H9 (cell line): ENCODE measurements at regions not wholly inside any gene's neighbourhood (a gene's known extent, or its start where the extent isn't known, plus 50 kb on each side); places are given as distances from the start of the nearest gene placed in this dataset.

Experiments used
- DNase-seq: peaks from one replicate; pipeline ENCODE4 v3.0.0-alpha.2; 2017
- H2AFZ ChIP-seq: one replicate; pipeline ENCODE4 v1.6.1; 2013; ENCODE audit warnings: mild to moderate bottlenecking, low read length, control low read depth, moderate library complexity
- H2AK5ac ChIP-seq: 2 replicates; pipeline ENCODE4 v1.6.1; 2013; ENCODE audit warnings: low read length, control low read depth, mixed read lengths; ENCODE audit not compliant: insufficient read length
- H2BK120ac ChIP-seq: one replicate; pipeline ENCODE4 v1.6.1; 2013; ENCODE audit warnings: low read depth, mild to moderate bottlenecking, low read length, control low read depth, inconsistent platforms; ENCODE audit not compliant: poor library complexity, severe bottlenecking
- H2BK12ac ChIP-seq: 2 replicates; pipeline ENCODE4 v1.6.1; 2013; ENCODE audit warnings: low read length, control low read depth, mixed read lengths, low read depth; ENCODE audit not compliant: insufficient read length
- H2BK15ac ChIP-seq: 2 replicates; pipeline ENCODE4 v1.6.1; 2013; ENCODE audit warnings: low read depth, low read length, control low read depth
- H2BK20ac ChIP-seq: one replicate; pipeline ENCODE4 v1.6.1; 2013; ENCODE audit warnings: low read depth, mild to moderate bottlenecking, low read length, control low read depth, inconsistent platforms; ENCODE audit not compliant: poor library complexity, severe bottlenecking
- H2BK5ac ChIP-seq: 2 replicates; pipeline ENCODE4 v1.6.1; 2013; ENCODE audit warnings: low read length, control low read depth, mixed read lengths; ENCODE audit not compliant: insufficient read length
- H3K14ac ChIP-seq: 2 replicates; pipeline ENCODE4 v1.6.1; 2013; ENCODE audit warnings: low read length, control low read depth; ENCODE audit not compliant: insufficient read depth
- H3K18ac ChIP-seq: 2 replicates; pipeline ENCODE4 v1.6.1; 2013; ENCODE audit warnings: low read depth, mild to moderate bottlenecking, mixed read lengths, low read length, control low read depth; ENCODE audit not compliant: insufficient read length
- H3K23ac ChIP-seq: 2 replicates; pipeline ENCODE4 v1.6.1; 2013; ENCODE audit warnings: low read length, control low read depth, mixed read lengths, low read depth; ENCODE audit not compliant: insufficient read length
- H3K23me2 ChIP-seq: 2 replicates; pipeline ENCODE4 v1.6.1; 2013; ENCODE audit warnings: low read depth, mild to moderate bottlenecking, mixed read lengths, low read length, control low read depth; ENCODE audit not compliant: insufficient read length, poor library complexity, severe bottlenecking
- H3K27ac ChIP-seq: 2 replicates; pipeline ENCODE4 v1.5.1; 2013; ENCODE audit warnings: low read length, control low read depth, mixed read lengths, low read depth; ENCODE audit not compliant: insufficient read length
- H3K27me3 ChIP-seq: 2 replicates; pipeline ENCODE4 v1.6.1; 2013; ENCODE audit warnings: low read length, control low read depth, inconsistent platforms; ENCODE audit not compliant: insufficient read depth
- H3K4ac ChIP-seq: 2 replicates; pipeline ENCODE4 v1.6.1; 2013; ENCODE audit warnings: low read depth, mild to moderate bottlenecking, control low read depth, inconsistent platforms, low read length, moderate library complexity
- H3K4me1 ChIP-seq: 2 replicates; pipeline ENCODE4 v1.6.1; 2013; ENCODE audit warnings: low read length, control low read depth, inconsistent platforms; ENCODE audit not compliant: insufficient read depth
- H3K4me2 ChIP-seq: 2 replicates; pipeline ENCODE4 v1.6.1; 2013; ENCODE audit warnings: low read length, control low read depth, mixed read lengths; ENCODE audit not compliant: insufficient read length, insufficient read depth
- H3K56ac ChIP-seq: 2 replicates; pipeline ENCODE4 v1.6.1; 2013; ENCODE audit warnings: low read depth, mild to moderate bottlenecking, mixed read lengths, low read length, control low read depth; ENCODE audit not compliant: insufficient read length
- H3K79me1 ChIP-seq: 2 replicates; pipeline ENCODE4 v1.6.1; 2013; ENCODE audit warnings: low read depth, mild to moderate bottlenecking, moderate library complexity, low read length, control low read depth, inconsistent platforms; ENCODE audit not compliant: insufficient read depth, poor library complexity, severe bottlenecking
- H3K79me2 ChIP-seq: 2 replicates; pipeline ENCODE4 v1.6.1; 2013; ENCODE audit warnings: low read length, control low read depth, inconsistent platforms; ENCODE audit not compliant: insufficient read depth
- H3K9ac ChIP-seq: 2 replicates; pipeline ENCODE4 v1.6.1; 2013; ENCODE audit warnings: low read length, control low read depth, mixed read lengths; ENCODE audit not compliant: insufficient read length; ENCODE audit errors: extremely low read depth
- H3K9me3 ChIP-seq: one replicate; pipeline ENCODE4 v1.6.1; 2013; ENCODE audit warnings: low read depth, low read length, inconsistent platforms; ENCODE audit not compliant: control insufficient read depth
- H3T11ph ChIP-seq: one replicate; pipeline ENCODE4 v1.6.1; 2013; ENCODE audit warnings: mild to moderate bottlenecking, low read length, control low read depth, inconsistent platforms
- H4K20me1 ChIP-seq: one replicate; pipeline ENCODE4 v1.6.1; 2013; ENCODE audit not compliant: control insufficient read depth, insufficient read length, insufficient read depth
- H4K5ac ChIP-seq: 2 replicates; pipeline ENCODE4 v1.6.1; 2013; ENCODE audit warnings: low read depth, mild to moderate bottlenecking, mixed read lengths, low read length, control low read depth; ENCODE audit not compliant: insufficient read length
- H4K8ac ChIP-seq: replicated peaks from 2 replicates; pipeline ENCODE4 v1.6.1; 2013; ENCODE audit warnings: low read length, control low read depth, mixed read lengths, low read depth; ENCODE audit not compliant: insufficient read length
- H4K91ac ChIP-seq: 2 replicates; pipeline ENCODE4 v1.6.1; 2013; ENCODE audit warnings: low read depth, mild to moderate bottlenecking, moderate library complexity, mixed read lengths, low read length, control low read depth; ENCODE audit not compliant: insufficient read length
- H3K27ac Mint-ChIP-seq, 3 experiments: 2 replicates in 2 of 3; 3 replicates in 1 of 3; pipeline ENCODE4 v1.8.0; 2020 to 2021; ENCODE audit warnings: mixed read lengths in 3 of 3, mild to moderate bottlenecking in 1 of 3, moderate library complexity in 1 of 3
- H3K27me3 Mint-ChIP-seq: 2 replicates; pipeline ENCODE4 v1.8.0; 2021; ENCODE audit warnings: low read depth, mild to moderate bottlenecking, moderate library complexity, mixed read lengths
- H3K36me3 Mint-ChIP-seq, 3 experiments: 2 replicates in 2 of 3; 3 replicates in 1 of 3; pipeline ENCODE4 v1.8.0; 2020 to 2021; ENCODE audit warnings: low read depth in 3 of 3, mixed read lengths in 3 of 3; ENCODE audit not compliant: insufficient read depth in 1 of 3
- H3K4me1 Mint-ChIP-seq, 2 experiments: 2 replicates each; pipeline ENCODE4 v1.8.0; 2020; ENCODE audit warnings: mixed read lengths in 2 of 2
- H3K4me3 Mint-ChIP-seq, 2 experiments: 2 replicates in 1 of 2; 3 replicates in 1 of 2; pipeline ENCODE4 v1.8.0; 2020 to 2021; ENCODE audit warnings: mild to moderate bottlenecking in 2 of 2, mixed read lengths in 2 of 2, moderate library complexity in 1 of 2
- H3K9me3 Mint-ChIP-seq, 2 experiments: 2 replicates in 1 of 2; 3 replicates in 1 of 2; pipeline ENCODE4 v1.8.0; 2020; ENCODE audit warnings: mild to moderate bottlenecking in 2 of 2, mixed read lengths in 2 of 2, moderate library complexity in 1 of 2
- WGBS: extraction: QIAGEN DNeasy Blood & Tissue Kit; methylation state at CpG from one replicate; pipeline ENCODE4 v1.1.7; 2013; ENCODE audit warnings: missing lambda C conversion rate, low lambda C conversion rate, mixed read lengths; ENCODE audit not compliant: insufficient read length; ENCODE audit errors: extremely low coverage; 5-methylcytosine and 5-hydroxymethylcytosine counted together
- TF ChIP-seq, protein P1 (sequence below): fragments of 200-600 bp; sonication (generic); conservative IDR thresholded peaks from 3 replicates; pipeline ENCODE4 v1.8.0; 2021; ENCODE audit warnings: antibody characterized with exemption, mild to moderate bottlenecking

DNA sequence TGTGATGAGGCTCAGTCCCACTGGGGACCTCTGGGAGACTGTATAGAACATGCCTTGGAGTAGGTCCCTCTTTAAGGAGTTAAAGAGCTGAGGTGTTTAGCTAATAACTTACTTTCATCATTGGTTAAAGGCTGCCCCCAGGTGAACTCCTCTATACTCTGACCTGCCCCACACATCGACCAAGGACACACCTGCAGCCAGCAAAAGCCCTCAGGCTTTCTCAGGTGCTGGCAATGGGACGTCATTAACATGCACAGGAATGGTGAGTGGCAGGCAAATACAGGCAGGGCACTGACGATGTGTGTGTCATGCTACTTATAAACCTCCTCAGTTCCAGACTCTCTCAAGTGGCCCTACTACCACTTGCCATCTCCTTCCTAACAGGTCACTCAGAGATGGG, 366.4 kb downstream of the KIF16B start:
- no peaks in the 10 kb centered on the region; a peak in 1 of 4 replicates for H3K4me1 Mint-ChIP-seq
- no peaks in the 10 kb centered on the region for H3K27me3 Mint-ChIP-seq
- Histone ChIP-seq H3K4ac (no peak overlapping the region), H3K79me2 (no peaks in the 10 kb centered on the region), H4K20me1 (no peaks in the 10 kb centered on the region), H4K8ac (no peak overlapping the region), H4K91ac (no peak overlapping the region), H3K27me3 (no peaks in the 10 kb centered on the region), H3K18ac (no peak overlapping the region), H2BK5ac (no peak overlapping the region), H2BK15ac (no peak overlapping the region), H2AK5ac (no peak overlapping the region), H3K23ac (no peak overlapping the region), H3K14ac (no peak overlapping the region), H3T11ph (no peak overlapping the region), H2BK120ac (no peak overlapping the region), H2AFZ (no peak overlapping the region), H2BK12ac (no peak overlapping the region), H3K9me3 (no peaks in the 10 kb centered on the region), H3K9ac (no peak overlapping the region), H3K79me1 (no peaks in the 10 kb centered on the region), H3K4me1 (no peaks in the 10 kb centered on the region), H3K27ac (no peak overlapping the region), H3K4me2 (no peak overlapping the region), H3K23me2 (no peaks in the 10 kb centered on the region), H3K56ac (no peak overlapping the region), H2BK20ac (no peak overlapping the region), H4K5ac (no peak overlapping the region)
- peak; percentile 39 for DNase-seq
- H3K36me3 Mint-ChIP-seq, result no peaks in the 10 kb centered on the region; a peak in 1 of 7 replicates
- no peaks in the 10 kb centered on the region for H3K9me3 Mint-ChIP-seq
- H3K27ac Mint-ChIP-seq, result no peak overlapping the region
- WGBS, result no CpG with 5 or more reads among the region's 3 CpGs
- TF ChIP-seq, protein P1, sequence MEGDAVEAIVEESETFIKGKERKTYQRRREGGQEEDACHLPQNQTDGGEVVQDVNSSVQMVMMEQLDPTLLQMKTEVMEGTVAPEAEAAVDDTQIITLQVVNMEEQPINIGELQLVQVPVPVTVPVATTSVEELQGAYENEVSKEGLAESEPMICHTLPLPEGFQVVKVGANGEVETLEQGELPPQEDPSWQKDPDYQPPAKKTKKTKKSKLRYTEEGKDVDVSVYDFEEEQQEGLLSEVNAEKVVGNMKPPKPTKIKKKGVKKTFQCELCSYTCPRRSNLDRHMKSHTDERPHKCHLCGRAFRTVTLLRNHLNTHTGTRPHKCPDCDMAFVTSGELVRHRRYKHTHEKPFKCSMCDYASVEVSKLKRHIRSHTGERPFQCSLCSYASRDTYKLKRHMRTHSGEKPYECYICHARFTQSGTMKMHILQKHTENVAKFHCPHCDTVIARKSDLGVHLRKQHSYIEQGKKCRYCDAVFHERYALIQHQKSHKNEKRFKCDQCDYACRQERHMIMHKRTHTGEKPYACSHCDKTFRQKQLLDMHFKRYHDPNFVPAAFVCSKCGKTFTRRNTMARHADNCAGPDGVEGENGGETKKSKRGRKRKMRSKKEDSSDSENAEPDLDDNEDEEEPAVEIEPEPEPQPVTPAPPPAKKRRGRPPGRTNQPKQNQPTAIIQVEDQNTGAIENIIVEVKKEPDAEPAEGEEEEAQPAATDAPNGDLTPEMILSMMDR, result no peak
- no peak overlapping the region for H3K4me3 Mint-ChIP-seq
